OCI-LY3 (cell line): ENCODE measurements at regions not wholly inside any gene's neighbourhood (a gene's known extent, or its start where the extent isn't known, plus 50 kb on each side); places are given as distances from the start of the nearest gene placed in this dataset.

Experiments used
- H2AFZ ChIP-seq: fragments of 200-600, 300-600 bp; shearing (Covaris generic); 2 replicates; pipeline ENCODE4 v1.6.0; 2014; ENCODE audit warnings: antibody characterized with exemption, low read depth, low read length
- H3K27ac ChIP-seq: fragments of 200-600, 300-600 bp; sonication (generic); 2 replicates; pipeline ENCODE4 v1.5.1; 2014; ENCODE audit warnings: mild to moderate bottlenecking, low read length, moderate library complexity, mixed read lengths
- H3K27me3 ChIP-seq: fragments of 200-600, 300-600 bp; sonication (generic); 2 replicates; pipeline ENCODE4 v1.6.1; 2014; ENCODE audit warnings: low read depth, low read length, mixed read lengths
- H3K36me3 ChIP-seq: fragments of 200-600, 300-600 bp; sonication (generic); replicated peaks from 2 replicates; pipeline ENCODE3; 2014; ENCODE audit warnings: low read depth, low read length, mixed read lengths
- H3K4me1 ChIP-seq: fragments of 300-600, 200-600 bp; sonication (generic); 2 replicates; pipeline ENCODE4 v1.6.1; 2014; ENCODE audit warnings: low read length, mixed read lengths
- H3K4me2 ChIP-seq: fragments of 200-600, 300-600 bp; sonication (generic); 2 replicates; pipeline ENCODE4 v1.6.1; 2014; ENCODE audit warnings: low read length, mixed read lengths
- H3K4me3 ChIP-seq: fragments of 300-600, 200-600 bp; sonication (generic); 2 replicates; pipeline ENCODE4 v1.5.1; 2014; ENCODE audit warnings: antibody characterized with exemption, mild to moderate bottlenecking, low read length, moderate library complexity
- H3K79me2 ChIP-seq: fragments of 300-600, 200-600 bp; shearing (Covaris generic); 2 replicates; pipeline ENCODE4 v1.6.1; 2014; ENCODE audit warnings: mild to moderate bottlenecking, low read length, mixed read lengths
- H3K9ac ChIP-seq: fragments of 300-600, 200-600 bp; shearing (Covaris generic); 2 replicates; pipeline ENCODE4 v1.6.0; 2014; ENCODE audit warnings: mild to moderate bottlenecking, low read length, moderate library complexity
- H3K9me3 ChIP-seq: fragments of 200-600, 300-600 bp; shearing (Covaris generic); 2 replicates; pipeline ENCODE4 v1.6.1; 2014; ENCODE audit warnings: low read length, mixed read lengths; ENCODE audit not compliant: insufficient read depth
- H4K20me1 ChIP-seq: fragments of 200-600, 300-600 bp; sonication (generic); 2 replicates; pipeline ENCODE4 v1.6.1; 2016; ENCODE audit warnings: low read length, mixed read lengths; ENCODE audit not compliant: insufficient read depth
- EZH2phosphoT487 ChIP-seq: fragments of 200-600 bp; shearing (Covaris generic); IDR thresholded peaks from 2 replicates; pipeline ENCODE4 v1.6.1; 2018; ENCODE audit warnings: antibody characterized with exemption, mixed run types, low read depth
- TF ChIP-seq, protein P1 (sequence below): fragments of 200-600, 300-600 bp; sonication (generic); IDR thresholded peaks from 2 replicates; pipeline ENCODE4 v1.5.1; 2014; ENCODE audit warnings: antibody characterized with exemption, low read length, low read depth

DNA sequence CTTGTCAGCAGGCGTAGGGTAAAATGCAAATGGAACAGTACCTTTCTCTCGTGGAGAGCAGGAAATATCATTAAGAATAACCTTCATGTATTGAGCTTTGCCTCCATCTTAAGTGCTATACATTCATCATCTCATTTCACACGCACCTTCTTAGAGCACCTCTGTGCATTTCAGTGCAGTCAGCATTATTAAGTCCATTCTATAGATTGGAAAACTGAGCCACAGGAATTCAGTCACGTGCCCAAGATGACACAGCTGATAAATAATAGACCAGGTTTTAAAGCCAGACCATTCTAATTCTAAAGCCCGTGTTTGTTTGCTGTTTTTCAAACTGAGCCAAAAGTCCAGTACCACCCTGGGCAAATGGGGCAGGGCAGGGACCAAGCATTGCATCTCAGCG, 109.2 kb upstream of the WWC1 start:
- no peaks in the 10 kb centered on the region for H3K36me3 ChIP-seq
- no peak overlapping the region for H2AFZ ChIP-seq
- H4K20me1 ChIP-seq, result no peaks in the 10 kb centered on the region
- no peaks in the 10 kb centered on the region for H3K79me2 ChIP-seq
- H3K4me2 ChIP-seq, result no peak overlapping the region
- H3K9me3 ChIP-seq, result no peaks in the 10 kb centered on the region
- H3K4me3 ChIP-seq, result no peak overlapping the region
- TF ChIP-seq EZH2phosphoT487, result no peak
- TF ChIP-seq, protein P1, sequence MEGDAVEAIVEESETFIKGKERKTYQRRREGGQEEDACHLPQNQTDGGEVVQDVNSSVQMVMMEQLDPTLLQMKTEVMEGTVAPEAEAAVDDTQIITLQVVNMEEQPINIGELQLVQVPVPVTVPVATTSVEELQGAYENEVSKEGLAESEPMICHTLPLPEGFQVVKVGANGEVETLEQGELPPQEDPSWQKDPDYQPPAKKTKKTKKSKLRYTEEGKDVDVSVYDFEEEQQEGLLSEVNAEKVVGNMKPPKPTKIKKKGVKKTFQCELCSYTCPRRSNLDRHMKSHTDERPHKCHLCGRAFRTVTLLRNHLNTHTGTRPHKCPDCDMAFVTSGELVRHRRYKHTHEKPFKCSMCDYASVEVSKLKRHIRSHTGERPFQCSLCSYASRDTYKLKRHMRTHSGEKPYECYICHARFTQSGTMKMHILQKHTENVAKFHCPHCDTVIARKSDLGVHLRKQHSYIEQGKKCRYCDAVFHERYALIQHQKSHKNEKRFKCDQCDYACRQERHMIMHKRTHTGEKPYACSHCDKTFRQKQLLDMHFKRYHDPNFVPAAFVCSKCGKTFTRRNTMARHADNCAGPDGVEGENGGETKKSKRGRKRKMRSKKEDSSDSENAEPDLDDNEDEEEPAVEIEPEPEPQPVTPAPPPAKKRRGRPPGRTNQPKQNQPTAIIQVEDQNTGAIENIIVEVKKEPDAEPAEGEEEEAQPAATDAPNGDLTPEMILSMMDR, result no peak
- no peaks in the 10 kb centered on the region for H3K4me1 ChIP-seq
- H3K27ac ChIP-seq, result no peak overlapping the region
- peaks cover 16% of the 10 kb centered on the region for H3K27me3 ChIP-seq
- H3K9ac ChIP-seq, result no peak overlapping the region

DNA sequence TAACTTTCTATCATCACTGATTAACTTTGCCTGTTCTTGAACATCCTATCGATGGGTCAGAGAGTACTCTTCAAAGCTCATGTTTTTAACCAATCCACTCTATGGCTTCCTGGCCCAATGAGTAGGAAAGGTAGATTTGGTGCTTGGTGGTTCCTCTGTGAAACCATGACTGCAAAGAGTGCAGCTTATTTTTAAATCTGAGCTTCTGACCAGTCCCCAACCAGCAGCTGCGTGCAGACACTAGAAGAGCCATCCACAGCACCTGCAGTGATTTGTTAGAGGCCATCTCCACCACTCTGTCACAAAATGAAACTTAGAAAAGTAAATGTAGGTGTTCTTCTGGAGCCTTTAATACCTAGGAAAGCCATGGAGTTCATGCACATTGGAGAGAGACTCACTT, 107.3 kb upstream of the WWC1 start:
- H3K9me3 ChIP-seq, result no peaks in the 10 kb centered on the region
- H2AFZ ChIP-seq, result no peak overlapping the region
- H3K9ac ChIP-seq, result no peak overlapping the region
- TF ChIP-seq, protein P1, result no peak
- H3K27me3 ChIP-seq, result peaks cover 23% of the 10 kb centered on the region
- no peak overlapping the region for H3K27ac ChIP-seq
- H3K4me1 ChIP-seq, result no peaks in the 10 kb centered on the region
- no peaks in the 10 kb centered on the region for H3K36me3 ChIP-seq
- no peaks in the 10 kb centered on the region for H4K20me1 ChIP-seq
- no peak overlapping the region for H3K4me2 ChIP-seq
- no peak overlapping the region for H3K4me3 ChIP-seq
- H3K79me2 ChIP-seq, result no peaks in the 10 kb centered on the region

DNA sequence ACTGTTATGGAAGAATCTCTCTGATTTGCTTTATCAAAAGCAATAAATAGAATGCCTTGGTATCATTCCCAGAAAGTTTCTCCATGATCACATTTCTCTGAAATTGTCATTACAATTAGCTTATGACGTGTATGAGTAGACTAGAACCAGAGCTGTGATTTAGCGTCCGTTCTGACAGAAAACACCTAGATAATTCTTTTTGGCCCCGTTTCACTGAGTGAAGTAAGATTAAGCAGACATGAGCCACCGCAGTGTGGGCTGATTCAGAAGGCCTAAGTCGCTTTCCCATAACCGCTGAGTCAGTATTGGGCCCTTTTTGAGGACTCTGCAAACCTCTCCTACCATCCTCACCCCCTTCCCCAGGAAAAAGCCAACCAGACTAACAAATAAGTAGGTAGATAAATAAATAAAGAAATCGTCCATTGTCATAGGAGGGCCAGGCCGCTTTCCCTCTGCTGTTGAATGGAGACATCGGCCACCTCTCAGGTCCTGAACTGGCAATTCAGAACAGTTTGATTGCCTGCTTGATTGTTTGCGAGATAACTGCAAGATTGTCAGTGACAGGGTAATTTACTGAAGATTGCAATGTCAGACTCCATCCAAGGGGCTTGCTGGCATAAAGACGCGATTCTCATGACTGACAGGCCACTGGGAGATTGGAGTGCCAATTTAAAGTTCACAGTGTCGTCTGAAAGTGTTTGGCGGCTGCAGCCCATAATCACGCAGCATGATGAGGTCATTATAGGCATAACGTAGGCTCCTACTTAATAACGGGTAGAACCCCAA, 105.0 kb upstream of the WWC1 start:
- H3K27me3 ChIP-seq, result peaks cover 39% of the 10 kb centered on the region
- no peak overlapping the region for H3K4me2 ChIP-seq
- H4K20me1 ChIP-seq, result no peaks in the 10 kb centered on the region
- H3K27ac ChIP-seq, result no peak overlapping the region
- H3K36me3 ChIP-seq, result no peaks in the 10 kb centered on the region
- H3K9ac ChIP-seq, result no peak overlapping the region
- no peak overlapping the region for H2AFZ ChIP-seq
- no peaks in the 10 kb centered on the region for H3K79me2 ChIP-seq
- no peak overlapping the region for H3K4me3 ChIP-seq
- H3K9me3 ChIP-seq, result no peaks in the 10 kb centered on the region
- TF ChIP-seq, protein P1, result no peak
- no peak for TF ChIP-seq EZH2phosphoT487
- no peaks in the 10 kb centered on the region for H3K4me1 ChIP-seq

DNA sequence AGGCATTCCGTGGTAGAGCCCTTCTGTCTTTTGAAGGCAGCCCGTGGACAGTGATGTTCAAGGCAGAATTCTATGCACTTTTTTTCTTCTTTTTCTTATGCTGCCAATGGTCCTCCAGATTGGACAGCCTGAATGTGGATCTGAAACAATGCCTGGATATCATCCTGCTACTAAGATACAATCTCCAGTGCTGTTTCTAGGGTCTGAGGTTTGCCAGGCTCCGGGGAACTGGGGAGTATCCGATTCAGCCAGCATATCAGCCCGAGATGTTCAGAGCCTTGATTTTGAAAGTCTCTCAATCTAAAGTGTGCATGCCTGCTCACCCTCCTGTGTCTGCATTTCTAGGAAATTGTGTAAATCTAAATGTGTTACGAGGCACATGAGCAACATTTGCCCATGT, 103.8 kb upstream of the WWC1 start:
- Histone ChIP-seq H4K20me1 (no peaks in the 10 kb centered on the region), H3K4me1 (no peaks in the 10 kb centered on the region), H3K27ac (no peak overlapping the region)

More for the DNA sequence above, 103.8 kb upstream of the WWC1 start:
- no peak overlapping the region for H3K4me3 ChIP-seq
- H3K79me2 ChIP-seq, result no peaks in the 10 kb centered on the region
- H3K4me2 ChIP-seq, result no peak overlapping the region
- H3K36me3 ChIP-seq, result no peaks in the 10 kb centered on the region
- no peak overlapping the region for H3K9ac ChIP-seq
- peaks cover 43% of the 10 kb centered on the region for H3K27me3 ChIP-seq
- no peak overlapping the region for H2AFZ ChIP-seq
- TF ChIP-seq, protein P1, result no peak
- no peaks in the 10 kb centered on the region for H3K9me3 ChIP-seq
